H4 (cell line): ENCODE measurements at regions not wholly inside any gene's neighbourhood (a gene's known extent, or its start where the extent isn't known, plus 50 kb on each side); places are given as distances from the start of the nearest gene placed in this dataset.
A peak's percentile ranks its signal among the peaks of the same experiment; 100 is the strongest.

ENCODE experiments used
- DNase-seq: peaks from one replicate; pipeline ENCODE4 v3.0.0-alpha.2; 2015; ENCODE audit warnings: low spot score

DNA sequence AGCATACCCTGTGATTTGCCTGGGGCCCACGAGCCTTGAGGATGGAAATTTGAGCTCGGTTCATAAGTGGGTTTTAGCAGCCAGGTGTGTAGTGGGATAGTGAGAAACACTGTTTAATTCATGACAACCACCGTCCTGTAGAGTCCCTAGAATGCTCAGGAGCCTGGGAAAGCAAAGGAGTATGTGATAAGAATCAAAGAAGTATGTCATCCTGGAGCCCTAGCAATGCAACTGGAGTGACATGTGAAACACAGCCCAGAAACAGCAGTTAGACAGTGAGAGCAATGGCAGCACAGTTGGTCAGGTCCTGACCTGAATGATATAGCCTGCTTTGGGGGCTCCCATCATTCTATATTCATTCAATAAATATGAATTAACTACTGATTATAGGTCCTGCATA, 161.2 kb upstream of the ECI2 start:
- DNase-seq = no peak

DNA sequence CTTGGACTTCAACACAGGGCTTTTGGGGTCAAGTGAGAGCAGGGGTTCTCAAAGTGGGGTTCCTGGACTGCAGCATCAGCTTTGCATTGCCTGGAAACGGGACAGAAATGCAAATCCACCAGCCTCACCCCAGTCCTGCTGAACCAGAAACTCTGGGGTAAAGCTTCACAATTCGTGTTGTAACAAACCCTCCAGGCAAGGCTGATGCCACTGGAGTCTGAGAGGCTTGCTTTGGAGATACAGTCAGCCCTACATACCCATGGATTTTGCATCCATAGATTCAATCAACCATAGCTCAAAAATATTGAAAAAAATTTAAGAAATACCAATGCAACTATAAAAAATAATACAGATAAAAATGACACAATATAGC, 160.4 kb upstream of the ECI2 start:
- DNase-seq = no peak

DNA sequence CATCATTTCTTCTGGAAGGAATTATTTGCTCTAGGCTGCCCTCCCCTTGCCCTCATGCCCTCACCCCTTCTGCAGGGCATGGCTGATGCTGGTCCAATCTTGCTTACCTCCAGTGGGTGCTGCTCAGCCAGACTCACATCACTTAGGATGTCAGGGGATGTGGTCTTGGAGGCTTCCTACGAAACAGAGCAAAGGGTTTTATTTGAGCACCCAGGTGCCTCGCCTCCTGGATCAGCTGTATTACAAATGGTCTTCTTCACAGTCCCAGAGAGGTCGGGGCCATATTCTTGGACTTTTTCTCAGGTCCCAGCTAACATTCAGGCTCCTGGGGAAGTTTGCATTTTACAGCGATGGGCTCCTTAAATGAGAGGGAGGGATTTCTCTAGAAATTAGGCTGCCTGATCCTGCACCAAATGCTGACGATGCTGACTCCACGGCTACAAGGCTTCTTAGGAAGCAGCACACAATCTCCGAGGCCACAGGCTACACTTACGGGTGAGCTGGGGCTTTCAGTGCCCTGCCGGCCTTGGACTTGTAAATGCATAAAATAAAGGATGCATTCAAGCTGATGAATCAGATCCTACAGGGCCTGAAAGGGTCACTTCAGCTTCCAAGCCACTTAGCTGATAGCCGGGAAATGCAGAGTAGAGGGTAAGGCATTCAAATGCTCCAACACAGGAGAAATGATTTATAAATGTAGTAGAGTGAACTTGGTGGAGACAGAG, 159.8 kb upstream of the ECI2 start:
- no peak for DNase-seq

DNA sequence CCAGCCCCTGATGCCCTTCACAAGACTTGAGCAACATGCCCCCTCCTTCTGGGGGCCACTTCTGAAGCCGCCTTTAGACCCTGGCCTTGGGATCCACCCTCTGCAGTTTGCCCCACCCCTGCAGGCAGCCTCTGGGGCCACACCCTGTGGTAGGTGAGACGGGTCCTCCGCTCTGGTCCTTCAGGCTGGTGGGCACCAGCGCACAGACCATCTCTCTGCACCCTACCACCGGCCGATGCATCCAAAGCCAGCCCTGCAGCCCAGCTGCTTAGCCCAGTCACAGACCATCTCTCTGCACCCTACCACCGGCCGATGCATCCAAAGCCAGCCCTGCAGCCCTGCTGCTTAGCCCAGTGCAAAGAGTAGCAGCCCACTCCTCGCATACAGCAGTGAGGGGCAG, 159.3 kb upstream of the ECI2 start:
- no peak for DNase-seq

DNA sequence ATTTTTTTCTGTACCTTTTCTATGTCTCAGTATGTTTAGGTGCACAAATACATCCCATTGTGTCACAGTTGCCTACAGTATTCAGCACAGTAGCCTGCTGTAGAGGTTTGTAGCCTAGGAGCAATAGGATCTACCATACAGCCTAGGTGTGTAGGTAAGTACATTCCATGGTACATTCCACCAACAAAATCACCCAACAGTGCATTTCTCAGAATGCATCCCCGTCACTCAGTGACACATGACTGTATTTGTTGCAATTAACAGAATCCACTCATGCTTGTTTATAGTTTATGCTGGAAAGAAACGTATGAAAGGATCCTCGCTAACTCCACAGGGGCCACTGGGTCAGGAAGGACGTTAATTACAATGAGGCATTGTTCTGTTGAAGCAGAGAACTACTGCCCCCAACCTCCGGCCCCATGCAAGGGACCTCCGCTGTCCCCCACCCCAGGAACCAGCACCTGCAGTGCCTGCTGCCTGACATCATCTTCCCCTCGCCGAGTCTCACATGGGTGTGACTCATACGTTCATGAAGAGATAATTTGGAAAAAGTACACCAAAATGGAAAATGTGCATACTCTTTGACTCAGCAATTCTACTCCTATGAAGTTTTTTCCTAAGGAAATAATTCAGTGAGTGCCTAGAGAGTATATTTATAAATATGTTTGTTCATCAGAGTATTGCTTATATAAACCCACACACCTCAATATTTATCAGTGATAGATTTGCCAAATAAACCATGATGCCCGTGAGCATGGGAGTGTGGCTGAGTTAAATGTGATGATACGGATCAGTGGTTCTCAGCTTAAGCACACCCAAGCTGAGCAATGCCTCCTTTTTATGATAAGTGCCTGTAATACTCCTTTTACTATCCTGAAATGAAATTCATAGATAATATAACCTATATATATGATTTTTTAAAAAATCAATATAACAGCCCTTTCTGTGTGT, 156.4 kb upstream of the ECI2 start:
- peak; percentile 67 for DNase-seq

DNA sequence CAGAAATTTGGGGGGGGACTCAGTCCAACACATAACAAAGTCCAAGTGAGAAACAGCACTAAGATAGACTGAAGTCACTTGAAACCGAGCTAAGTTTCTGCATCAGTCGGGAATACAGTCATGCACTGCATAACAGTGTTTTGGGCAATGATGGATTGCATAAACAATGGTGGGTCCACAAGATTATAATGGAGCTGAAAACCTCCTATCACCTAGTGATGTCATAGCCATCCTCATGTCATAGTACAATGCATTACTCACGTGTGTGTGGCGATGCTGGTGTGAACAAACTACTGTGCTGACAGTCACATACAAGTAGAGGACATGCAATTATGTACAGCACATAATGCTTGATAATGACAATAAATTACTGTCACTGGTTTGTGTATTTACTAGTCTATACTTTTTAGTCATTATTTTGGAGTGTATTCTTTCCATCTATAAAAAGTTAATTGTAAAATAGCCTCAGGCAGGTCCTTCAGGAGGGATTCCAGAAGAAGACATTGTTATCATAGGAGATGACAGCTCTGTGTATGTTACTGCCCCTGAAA, 154.5 kb upstream of the ECI2 start:
- DNase-seq = no peak

DNA sequence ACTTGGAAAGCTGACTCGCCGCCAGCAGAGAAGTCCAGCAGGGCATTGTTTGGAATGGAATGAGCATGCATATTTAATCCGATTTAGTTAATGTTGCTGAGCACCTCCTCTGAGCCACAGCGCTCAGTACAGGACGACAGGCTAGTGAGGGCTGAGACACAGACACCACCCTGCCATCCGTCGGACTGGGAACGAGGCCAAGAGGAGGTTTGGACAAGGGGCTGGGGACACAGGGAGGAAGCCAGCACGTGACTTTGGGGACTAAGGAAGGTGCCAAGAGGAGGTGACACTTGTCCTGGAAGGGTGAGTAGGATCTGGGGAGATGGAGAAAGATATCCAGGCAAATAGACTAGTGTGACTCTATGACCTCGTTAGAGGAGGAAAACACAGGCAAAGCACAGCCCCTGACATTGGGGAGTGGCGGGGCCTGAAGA, 152.5 kb upstream of the ECI2 start:
- no peak for DNase-seq

DNA sequence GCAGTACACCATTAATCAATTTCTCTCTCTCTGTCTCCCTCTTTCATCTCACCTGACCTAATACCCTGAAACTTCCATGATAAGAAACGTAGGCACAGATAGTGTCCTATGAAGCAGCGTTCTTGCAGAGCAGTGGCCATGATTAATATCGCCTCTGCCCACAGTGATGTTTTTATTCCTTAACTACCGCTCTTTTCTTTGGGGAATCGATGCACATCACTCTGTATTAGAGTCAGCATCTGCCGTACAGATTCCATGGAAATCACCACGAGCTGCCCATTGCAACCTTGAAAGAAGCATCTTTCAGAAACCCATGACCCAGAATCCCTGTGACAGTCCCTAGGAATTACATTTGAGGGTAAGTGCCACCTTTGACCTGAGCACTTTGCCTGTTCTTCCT, 152.0 kb upstream of the ECI2 start:
- DNase-seq = no peak

DNA sequence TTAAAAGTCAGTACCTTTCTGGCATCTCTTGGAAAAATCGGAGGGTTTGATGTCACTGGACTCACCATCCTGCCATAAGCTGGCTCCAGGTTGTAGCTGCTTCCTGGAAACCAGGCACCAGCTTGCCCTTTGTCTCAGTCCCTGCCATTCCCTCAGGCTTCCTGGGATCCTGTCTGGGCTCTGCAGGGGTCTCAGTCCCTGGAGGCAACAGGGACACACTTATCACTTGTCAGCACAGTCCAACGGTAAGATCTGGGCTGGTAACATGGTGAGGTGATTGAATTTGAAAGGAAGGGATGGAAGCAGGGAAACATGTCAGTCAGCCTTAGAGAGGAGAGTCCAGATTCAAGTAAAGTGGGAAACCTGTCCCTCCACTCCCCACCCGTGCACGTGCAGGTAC, 147.6 kb upstream of the ECI2 start:
- no peak for DNase-seq

DNA sequence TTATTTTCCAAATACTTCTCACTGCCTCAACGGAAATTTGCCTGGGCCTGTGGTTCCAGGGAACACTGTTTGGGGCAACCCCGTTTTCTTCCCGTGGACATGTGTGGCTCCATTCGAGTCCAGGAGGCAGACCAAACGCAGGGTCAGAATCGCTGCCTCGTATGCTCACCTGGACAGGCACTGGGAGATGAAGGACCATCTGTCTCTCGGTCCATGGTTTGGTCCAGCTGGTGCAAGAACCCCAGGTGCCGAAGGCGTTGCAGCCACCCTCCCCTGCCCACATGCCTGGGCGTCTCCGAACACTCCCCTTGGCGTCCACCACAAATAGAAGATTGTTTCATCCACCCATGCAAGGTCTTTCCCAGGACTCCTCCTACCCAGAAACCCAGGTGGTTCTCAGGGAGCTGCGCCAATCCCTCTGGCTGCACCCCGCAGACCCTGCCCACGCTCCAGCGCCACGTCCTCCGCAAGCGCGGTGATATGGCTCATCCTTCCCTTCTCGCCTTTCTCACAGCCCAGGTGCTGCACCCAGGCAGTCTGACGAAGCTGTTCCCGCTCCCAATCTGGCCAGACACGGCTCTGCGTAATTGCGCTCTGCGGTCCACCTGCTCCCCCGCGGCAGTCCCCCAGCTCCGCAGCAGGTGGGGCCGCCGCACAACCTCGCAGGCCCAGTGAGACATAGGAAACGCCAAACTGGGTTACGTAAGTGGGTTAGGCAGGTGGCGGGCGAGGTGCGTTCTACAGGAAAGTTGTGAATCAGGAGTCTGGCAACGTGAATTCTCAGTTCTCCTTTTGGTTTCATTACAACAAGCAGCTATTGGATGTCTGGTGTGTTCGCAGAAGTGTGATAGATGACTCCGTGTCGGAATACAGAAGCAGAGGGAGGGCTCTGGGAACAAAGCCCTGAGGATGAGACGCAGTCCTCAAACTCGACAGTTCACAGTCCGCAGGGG, 146.2 kb upstream of the ECI2 start:
- no peak for DNase-seq

DNA sequence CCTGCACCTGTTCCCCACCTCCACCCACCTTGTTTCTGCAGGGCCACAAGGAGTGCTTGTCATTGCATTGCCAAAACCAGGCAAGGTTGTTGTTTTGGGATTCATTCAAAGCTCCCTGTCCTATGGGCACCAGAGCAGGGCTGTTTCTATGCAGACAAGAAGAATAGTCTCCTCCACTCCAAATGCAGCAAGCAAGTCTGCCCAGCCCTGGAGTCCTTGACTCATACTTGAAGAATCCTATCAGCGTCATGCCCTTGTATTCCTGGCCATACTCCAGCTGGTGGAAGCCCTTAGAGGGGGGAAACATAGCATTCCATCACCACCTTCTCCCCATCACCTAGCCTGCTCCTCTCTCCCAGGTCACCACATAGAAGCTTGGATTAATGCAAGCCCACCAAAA, 145.3 kb upstream of the ECI2 start:
- DNase-seq = peak; percentile 57

DNA sequence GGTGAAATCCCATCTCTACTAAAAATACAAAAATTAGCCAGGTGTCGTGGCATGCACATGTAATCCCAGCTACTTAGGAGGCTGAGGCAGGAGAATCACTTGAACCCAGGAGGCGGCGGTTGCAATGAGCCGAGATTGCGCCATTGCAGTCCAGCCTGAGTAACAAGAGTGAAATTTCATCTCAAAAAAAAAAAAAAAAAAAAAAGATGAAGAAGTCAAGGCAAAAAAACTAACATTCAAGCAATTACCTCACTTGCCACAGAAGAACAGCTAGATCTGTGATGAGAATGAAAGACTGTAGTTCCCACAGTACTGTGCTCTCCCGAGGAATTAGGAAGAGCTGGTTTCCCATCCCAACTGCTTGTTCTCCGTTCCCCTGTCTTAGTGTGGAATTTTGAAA, 144.7 kb upstream of the ECI2 start:
- DNase-seq = no peak

DNA sequence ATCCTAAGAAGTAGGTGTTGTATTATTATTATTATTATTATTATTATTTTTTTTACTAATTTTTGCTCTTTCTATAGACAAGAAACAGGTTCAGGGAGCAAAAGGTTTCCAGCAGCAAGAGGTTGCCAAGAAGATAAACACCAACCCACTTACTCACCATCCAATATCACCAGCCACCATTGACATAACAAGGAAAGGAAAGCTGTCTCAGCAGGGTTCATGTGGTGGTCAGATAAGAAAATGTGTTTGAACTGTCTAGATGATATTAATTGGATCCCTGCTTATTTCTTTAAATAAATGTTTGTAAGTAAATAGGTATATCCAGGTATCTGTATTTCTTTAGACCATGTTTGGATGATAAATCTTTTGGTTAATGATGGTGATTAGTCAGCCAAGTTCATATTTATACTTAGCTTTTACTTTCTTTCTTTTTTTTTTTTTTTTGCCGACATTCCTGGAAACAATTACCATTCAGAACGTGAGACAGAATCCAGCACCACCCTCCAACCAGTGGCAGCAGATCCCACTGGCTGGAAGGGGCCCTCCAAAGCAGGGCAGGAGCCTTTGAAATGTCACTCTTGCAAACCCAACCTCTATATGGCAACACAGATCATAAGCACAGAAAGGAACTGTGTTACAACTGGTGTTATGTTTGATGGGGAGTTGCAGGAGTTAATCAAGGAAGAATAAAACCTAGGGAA, 139.2 kb upstream of the ECI2 start:
- DNase-seq = no peak

DNA sequence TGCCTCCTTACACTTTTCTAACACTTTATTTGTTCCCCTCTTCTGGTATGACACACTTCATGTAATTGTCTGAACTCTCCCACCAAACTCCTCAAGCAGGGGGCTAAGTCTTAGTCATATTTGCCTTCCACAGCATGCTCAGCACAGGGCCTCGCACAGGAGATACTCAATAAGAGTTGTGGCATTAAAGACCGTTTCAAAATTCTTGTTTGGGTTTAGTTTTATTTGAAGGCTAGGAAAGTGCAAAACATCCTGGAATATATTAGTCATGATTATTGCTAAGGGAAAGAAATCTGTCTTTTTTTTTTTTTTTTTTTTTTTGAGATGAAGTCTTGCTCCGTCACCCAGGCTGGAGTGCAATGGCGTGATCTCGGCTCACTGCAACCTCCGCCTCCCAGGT, 137.6 kb upstream of the ECI2 start:
- DNase-seq = no peak

DNA sequence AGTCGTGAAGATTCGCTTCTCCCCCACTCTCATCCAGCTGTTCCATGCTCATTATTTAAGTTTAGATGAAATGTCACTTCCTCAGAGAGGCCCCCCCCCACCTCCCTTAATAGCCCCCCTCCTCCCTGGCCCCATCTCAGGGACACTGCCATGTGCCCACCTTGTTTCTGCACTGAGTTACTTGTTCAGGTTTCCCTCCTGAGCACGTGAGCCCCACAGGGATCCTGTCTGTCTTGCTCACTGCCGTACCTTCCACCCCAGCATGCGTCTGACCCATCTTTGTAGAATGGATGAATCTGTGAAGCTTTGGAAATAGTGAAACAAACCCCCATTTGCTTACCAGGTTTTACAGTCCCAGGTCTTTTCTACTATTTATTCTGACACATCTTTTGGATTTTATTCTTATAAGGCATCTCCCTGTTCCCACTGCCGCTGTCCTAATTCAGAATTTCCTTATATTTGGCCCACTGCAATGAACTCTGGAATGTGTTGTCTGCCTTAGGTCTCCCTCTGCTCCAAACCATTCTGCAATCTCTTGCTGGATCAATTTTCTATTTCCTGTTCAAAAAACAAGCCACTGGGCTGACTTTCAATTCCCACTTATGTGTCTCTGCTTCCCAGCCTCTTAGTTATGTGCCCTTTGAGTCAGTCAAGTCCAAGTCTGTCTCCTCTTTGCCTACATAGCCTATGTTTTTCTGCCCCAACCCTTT, 136.5 kb upstream of the ECI2 start:
- no peak for DNase-seq

DNA sequence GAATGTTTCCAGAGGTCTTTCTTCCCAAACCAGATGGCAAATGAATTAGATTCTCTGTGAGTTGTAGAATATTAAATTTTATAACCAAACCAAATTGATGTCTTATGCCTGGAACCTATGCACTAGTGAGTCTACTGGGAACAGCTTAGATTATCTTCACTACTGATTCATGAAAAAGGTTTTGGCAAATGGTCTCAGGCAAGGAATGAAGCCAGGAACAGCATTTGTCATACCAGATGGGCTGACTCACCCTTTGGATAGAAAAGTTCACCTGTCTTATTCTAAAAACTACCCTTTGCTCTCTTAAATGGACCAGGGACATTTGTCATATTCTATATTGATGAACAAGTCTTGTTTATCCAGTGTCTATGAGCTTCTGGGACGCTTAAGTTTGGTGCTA, 135.4 kb upstream of the ECI2 start:
- no peak for DNase-seq

DNA sequence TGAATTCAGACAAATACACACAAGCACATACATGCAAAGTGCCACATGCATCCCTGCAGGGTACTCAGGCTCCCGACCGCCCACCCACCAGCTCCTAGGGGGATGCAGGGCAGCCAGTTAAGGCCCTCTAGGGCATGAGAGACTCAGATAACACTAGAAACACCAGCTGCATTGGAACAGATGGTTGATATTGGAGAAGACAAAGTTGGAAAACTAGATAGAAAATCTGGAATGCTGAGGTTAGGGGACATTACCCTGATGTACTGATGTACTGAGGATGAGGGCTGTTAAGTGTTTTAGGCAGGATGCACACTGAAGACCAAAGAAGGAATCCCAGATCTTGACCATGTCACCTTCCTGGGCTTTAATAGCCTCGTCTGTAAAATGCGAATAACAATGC, 134.6 kb upstream of the ECI2 start:
- no peak for DNase-seq

DNA sequence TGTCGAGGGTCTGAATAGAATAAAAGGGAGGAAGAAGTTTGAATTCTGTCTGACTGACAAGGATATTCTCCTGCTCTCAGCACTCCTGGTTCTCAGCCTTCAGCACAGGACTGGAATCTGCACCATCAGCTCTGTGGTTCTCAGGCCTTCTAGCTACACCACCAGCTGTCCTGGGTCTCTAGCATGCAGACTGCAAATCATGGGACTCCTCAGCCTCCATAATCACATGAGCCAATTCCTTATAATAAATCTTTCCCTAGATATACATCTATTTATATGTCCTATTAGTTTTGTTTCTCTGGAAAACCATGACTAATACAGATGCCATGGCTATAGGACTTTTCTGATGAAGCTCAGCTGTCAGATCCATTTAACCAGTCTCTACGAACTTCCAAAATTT, 132.8 kb upstream of the ECI2 start:
- no peak for DNase-seq

DNA sequence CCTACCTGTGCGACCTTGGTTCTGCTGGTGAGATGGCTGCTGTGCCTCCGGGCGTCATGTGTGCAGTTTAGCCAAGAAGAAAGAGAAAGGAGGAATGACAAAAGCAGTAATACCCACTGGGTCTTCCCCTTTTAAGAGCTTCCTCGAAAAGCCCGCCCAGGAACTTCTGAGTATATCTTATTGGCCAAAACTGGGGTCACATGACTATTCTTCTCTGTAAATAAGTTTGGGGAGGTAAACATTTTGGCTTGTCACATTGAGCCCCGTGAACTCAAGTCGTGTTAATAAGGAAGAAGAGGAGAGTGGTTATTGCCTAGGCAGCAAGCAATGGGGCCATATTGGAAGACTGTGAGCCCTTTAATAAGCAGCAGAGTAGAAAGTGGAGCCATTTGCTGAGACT, 130.4 kb upstream of the ECI2 start:
- DNase-seq = no peak

DNA sequence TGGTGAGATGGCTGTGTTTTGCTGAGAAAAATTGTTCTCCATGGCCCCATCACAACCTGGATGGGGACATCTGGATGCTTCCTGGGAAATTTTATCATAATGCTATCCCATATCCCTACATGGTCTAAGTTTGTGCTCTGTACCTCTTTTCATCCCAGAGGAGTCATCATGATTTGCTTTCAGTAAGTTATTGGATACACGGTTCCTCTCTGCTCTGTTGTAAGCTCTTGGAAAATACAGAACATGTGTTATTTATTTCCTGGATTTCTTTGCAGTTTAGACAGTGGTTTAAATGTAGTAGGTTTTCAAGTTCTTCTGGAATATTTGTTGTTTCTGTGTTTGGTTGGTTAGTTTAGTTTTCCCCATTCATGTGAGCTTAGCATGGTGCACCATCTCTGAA, 129.2 kb upstream of the ECI2 start:
- DNase-seq = no peak

DNA sequence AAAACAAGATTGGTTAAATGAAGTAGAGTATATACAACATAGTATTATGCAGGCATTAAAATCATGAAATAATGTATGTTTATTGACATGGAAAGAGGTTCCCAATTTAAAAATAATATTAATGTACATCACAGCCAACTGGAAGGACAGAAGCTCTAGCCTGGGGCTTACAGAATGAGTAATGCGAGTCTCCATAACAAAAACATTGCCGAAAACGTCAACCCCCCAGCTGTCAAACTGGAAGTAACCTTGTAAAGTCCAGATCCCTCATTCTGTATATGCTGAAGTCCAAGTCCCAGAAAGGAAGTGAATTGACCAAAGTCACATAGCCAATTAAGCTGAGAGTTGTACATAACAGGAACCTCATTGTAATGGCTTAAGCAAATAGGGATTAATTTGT, 128.7 kb upstream of the ECI2 start:
- DNase-seq = no peak
